ENCODE measurements at regions not wholly inside any gene's neighbourhood (a gene's known extent, or its start where the extent isn't known, plus 50 kb on each side); places are given as distances from the start of the nearest gene placed in this dataset.
"Not testable (repeated sequence)": the region's sequence is repeated elsewhere in the genome, so short reads cannot be mapped to it uniquely, and the experiment has no call there.

DNA sequence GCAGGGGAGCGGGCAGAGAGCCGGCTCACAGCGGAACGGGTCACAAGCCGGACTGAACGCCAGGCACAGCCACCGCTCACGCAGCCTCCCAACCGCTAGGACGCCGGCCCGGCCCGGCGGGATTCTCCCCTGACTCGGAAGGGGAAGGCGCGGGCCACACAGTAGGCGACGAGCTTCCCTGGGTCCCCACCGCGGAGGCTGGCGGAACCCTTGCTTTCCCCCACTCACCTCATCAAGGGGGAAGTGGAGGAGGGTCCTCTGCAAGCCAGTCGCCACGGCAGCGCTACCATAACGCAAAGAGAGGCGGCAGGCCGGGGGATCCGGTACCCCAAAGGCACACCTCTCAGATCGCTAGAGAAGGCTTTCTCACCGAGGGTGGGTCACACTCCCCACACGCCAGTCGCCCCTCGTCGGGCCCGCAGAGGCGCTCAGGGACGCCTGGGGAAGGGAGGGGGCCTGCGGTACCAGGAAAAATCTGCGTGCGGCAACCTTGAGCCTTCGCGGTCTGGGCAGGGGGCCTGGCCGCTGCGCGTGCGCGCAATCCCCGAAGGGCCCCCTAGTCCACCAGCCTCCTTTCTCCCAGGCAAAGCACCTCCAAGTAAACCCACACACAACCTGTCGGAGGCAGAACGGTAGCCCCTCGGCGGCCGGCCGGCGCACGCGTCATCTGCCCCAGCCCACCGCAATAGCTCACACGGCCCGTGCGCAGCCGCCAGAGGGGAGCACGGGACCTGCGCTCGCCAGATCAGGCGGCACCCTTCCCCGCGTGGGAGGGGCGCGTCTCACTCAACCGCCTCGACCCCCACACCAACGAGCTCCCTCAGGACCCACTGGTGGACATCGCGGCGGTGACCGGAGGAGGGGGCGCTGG is 95.8 kb upstream of the ANKRD30BL start:
- not testable (repeated sequence) for H3K9me3 ChIP-seq (ENCODE audit: control insufficient read depth in 5 of 5, low read length in 5 of 5); H3K27ac ChIP-seq (ENCODE audit: low read depth, low read length); H3K36me3 ChIP-seq (ENCODE audit: control insufficient read depth in 5 of 5, insufficient read depth in 5 of 5, low read length in 5 of 5); H3K4me1 ChIP-seq (ENCODE audit: control insufficient read depth in 5 of 5, insufficient read depth in 5 of 5, low read length in 5 of 5); H3K9ac ChIP-seq (ENCODE audit: low read length in 5 of 5)
- peaks cover 3 to 15% (median 6%) of the 10 kb centered on the region in 5 donors for H3K27me3 ChIP-seq (ENCODE audit: control insufficient read depth in 5 of 5, insufficient read depth in 4 of 5, low read length in 5 of 5)
- peak overlapping the region in 1 of 5 donors; percentile 33 for H3K4me3 ChIP-seq (ENCODE audit: low read depth in 1 of 5, low read length in 5 of 5)

DNA sequence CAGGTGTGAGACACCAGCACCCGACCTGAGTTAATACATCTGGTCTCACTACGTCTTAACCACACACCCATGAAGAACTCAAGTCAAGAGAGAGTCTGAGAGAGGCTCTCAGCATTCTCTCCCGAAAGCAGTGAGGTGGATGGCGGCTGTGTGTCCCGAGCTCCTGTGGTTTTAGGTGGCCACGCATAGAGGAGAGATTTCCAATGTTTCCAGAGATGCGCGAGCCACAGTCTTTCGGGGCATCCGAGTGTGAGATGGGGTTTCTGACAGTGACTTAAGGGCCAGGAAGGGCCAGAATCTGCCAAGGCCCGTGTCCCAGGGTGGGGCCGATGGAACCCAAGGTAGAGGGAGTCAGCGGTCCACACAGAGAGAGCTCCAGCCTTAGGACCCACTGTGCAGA is 97.5 kb upstream of the ANKRD30BL start:
- not testable (repeated sequence) for H3K9me3 ChIP-seq (ENCODE audit: control insufficient read depth in 5 of 5, low read length in 5 of 5); H3K27ac ChIP-seq (ENCODE audit: low read depth, low read length); H3K4me1 ChIP-seq (ENCODE audit: control insufficient read depth in 5 of 5, insufficient read depth in 5 of 5, low read length in 5 of 5); H3K4me3 ChIP-seq (ENCODE audit: low read depth in 1 of 5, low read length in 5 of 5); H3K9ac ChIP-seq (ENCODE audit: low read length in 5 of 5); H3K36me3 ChIP-seq (ENCODE audit: control insufficient read depth in 5 of 5, insufficient read depth in 5 of 5, low read length in 5 of 5)
- peaks cover 3 to 15% (median 6%) of the 10 kb centered on the region in 5 donors for H3K27me3 ChIP-seq (ENCODE audit: control insufficient read depth in 5 of 5, insufficient read depth in 4 of 5, low read length in 5 of 5)

DNA sequence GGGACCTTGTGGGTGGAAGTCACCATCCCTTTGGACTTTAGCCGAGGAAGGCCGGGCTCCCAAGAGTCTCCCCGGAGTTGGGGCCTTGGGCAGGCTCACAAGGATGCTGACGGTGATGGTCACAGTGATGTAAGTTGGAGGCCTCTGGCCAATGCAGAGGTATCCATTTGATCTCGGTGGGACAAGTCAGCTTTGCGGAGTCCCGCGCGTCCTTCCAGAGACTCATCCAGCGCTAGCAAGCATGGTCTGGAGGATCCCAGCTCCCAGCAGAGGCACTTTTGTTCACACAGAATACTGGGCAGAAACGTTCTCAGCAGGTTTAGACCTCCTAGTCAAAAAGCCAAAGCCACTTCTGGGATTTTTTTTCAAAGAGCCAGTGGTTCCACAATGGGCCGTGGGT is 103.8 kb upstream of the ANKRD30BL start:
- not testable (repeated sequence) for H3K27ac ChIP-seq (ENCODE audit: low read depth, low read length); H3K9me3 ChIP-seq (ENCODE audit: control insufficient read depth in 5 of 5, low read length in 5 of 5); H3K36me3 ChIP-seq (ENCODE audit: control insufficient read depth in 5 of 5, insufficient read depth in 5 of 5, low read length in 5 of 5); H3K9ac ChIP-seq (ENCODE audit: low read length in 5 of 5); H3K4me3 ChIP-seq (ENCODE audit: low read depth in 1 of 5, low read length in 5 of 5)
- H3K27me3 ChIP-seq (ENCODE audit: control insufficient read depth in 5 of 5, insufficient read depth in 4 of 5, low read length in 5 of 5), result peaks cover 0 to 12% (median 0%) of the 10 kb centered on the region in 5 donors
- peaks cover 0 to 12% (median 7%) of the 10 kb centered on the region in 5 donors for H3K4me1 ChIP-seq (ENCODE audit: control insufficient read depth in 5 of 5, insufficient read depth in 5 of 5, low read length in 5 of 5)

DNA sequence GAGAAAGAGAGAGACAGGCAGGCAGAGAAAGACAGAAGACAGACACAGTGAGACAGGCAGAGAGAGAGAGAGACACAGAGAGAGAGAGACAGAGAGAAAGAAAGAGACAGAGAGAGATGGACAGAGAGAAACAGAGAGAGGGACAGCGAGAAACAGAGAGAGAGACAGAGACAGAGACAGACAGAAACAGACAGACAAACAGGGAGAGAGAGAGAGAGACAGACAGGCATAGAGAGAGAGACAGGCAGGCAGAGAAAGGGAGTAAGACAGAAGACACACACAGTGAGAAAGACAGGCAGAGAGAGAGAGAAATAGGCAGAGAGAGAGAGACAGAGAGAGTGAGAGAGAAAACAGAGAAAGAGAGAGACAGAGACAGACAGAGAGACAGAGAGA is 105.3 kb upstream of the ANKRD30BL start:
- Histone ChIP-seq H3K4me3 (ENCODE audit: low read depth in 1 of 5, low read length in 5 of 5) (peak overlapping the region in 1 of 5 donors; percentile 44), H3K36me3 (ENCODE audit: control insufficient read depth in 5 of 5, insufficient read depth in 5 of 5, low read length in 5 of 5) (no peaks in the 10 kb centered on the region), H3K4me1 (ENCODE audit: control insufficient read depth in 5 of 5, insufficient read depth in 5 of 5, low read length in 5 of 5) (peaks cover 0 to 12% (median 7%) of the 10 kb centered on the region in 5 donors), H3K9me3 (ENCODE audit: control insufficient read depth in 5 of 5, low read length in 5 of 5) (no peaks in the 10 kb centered on the region), H3K27ac (ENCODE audit: low read depth, low read length) (no peak overlapping the region), H3K27me3 (ENCODE audit: control insufficient read depth in 5 of 5, insufficient read depth in 4 of 5, low read length in 5 of 5) (peaks cover 0 to 12% (median 0%) of the 10 kb centered on the region in 5 donors), H3K9ac (ENCODE audit: low read length in 5 of 5) (no peak overlapping the region)

DNA sequence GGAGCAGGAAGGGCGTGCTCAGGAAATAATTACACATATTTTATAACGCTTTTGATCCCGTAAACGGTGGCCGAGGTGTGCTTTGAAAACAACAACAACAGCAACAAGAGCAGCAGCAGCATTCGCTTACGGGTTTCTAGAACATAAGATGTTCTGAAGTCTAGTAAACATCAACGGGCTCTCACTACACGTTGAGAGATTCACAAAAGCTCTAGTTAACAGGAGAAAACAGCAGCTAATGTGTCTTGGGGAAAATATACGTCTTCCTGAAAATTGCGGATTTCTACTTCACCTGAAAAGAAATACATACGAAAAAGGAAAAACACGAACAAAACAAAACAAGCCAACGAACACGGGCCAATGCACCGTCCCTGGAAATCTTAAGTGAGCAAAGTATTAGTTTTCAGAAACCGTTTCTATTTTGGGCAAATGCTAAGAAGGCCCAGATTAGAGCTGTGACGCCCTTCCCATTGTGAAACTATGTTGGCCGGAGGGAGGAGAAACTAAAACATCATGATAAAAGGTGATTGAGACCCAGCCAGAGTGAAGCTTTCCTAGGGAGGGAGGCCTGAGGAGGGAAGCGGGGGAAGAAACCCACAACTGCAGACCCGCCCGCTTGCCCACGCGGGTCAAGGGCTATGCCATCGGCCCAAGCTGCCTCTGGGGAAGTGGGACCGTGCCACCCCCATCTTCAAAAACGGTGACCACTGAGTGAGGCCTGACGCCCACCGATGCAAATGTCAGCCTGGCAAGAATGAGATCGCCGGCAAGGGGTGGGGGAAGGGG is 105.9 kb upstream of the ANKRD30BL start:
- H3K4me3 ChIP-seq (ENCODE audit: low read depth in 1 of 5, low read length in 5 of 5), result peak overlapping the region; percentile 22 to 47 (median 35)
- H3K27ac ChIP-seq (ENCODE audit: low read depth, low read length); H3K9me3 ChIP-seq (ENCODE audit: control insufficient read depth in 5 of 5, low read length in 5 of 5); H3K36me3 ChIP-seq (ENCODE audit: control insufficient read depth in 5 of 5, insufficient read depth in 5 of 5, low read length in 5 of 5): not testable (repeated sequence)
- peak overlapping the region in 1 of 5 donors; percentile 56 for H3K9ac ChIP-seq (ENCODE audit: low read length in 5 of 5)
- H3K4me1 ChIP-seq (ENCODE audit: control insufficient read depth in 5 of 5, insufficient read depth in 5 of 5, low read length in 5 of 5), result peaks cover 0 to 12% (median 7%) of the 10 kb centered on the region in 5 donors
- H3K27me3 ChIP-seq (ENCODE audit: control insufficient read depth in 5 of 5, insufficient read depth in 4 of 5, low read length in 5 of 5), result peaks cover 0 to 12% (median 0%) of the 10 kb centered on the region in 5 donors

DNA sequence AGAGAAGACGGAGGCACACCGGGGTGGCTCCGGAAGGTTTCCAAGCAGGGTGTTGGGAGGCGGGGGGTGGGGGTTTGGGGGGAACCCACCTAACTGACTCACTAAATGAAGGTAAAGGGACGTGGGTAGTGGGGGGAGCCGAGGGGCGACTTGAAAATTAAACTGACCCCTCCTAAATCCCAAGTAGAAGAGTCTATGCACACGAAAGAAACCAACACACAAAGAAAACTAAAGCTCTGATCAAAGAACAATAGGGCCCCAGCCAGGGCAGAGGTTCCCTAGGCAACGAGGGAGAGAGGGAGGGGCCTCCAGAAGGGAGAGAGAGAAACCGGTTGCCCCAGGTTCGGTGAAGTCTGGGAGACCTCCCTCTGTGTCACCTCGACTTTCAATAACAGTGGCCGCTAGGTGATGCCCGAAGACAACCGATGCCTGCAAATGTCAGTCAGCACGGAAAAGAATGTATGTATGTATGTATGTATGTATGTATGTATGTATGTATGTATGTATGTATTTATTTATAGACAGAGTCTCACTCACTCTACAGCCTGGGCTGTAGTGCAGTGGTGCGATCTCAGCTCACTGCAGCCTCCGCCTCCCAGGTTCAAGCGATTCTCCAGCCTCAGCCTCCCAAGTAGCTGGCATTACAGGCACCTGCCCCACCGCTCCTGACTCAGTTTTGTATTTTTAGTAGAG is 106.7 kb upstream of the ANKRD30BL start:
- H3K27ac ChIP-seq (ENCODE audit: low read depth, low read length); H3K36me3 ChIP-seq (ENCODE audit: control insufficient read depth in 5 of 5, insufficient read depth in 5 of 5, low read length in 5 of 5); H3K9ac ChIP-seq (ENCODE audit: low read length in 5 of 5); H3K9me3 ChIP-seq (ENCODE audit: control insufficient read depth in 5 of 5, low read length in 5 of 5): not testable (repeated sequence)
- Histone ChIP-seq H3K4me3 (ENCODE audit: low read depth in 1 of 5, low read length in 5 of 5) (peak overlapping the region in 3 of 5 donors; percentile 12 to 26 (median 22)), H3K4me1 (ENCODE audit: control insufficient read depth in 5 of 5, insufficient read depth in 5 of 5, low read length in 5 of 5) (peaks cover 0 to 12% (median 7%) of the 10 kb centered on the region in 5 donors), H3K27me3 (ENCODE audit: control insufficient read depth in 5 of 5, insufficient read depth in 4 of 5, low read length in 5 of 5) (peaks cover 0 to 12% (median 0%) of the 10 kb centered on the region in 5 donors)

DNA sequence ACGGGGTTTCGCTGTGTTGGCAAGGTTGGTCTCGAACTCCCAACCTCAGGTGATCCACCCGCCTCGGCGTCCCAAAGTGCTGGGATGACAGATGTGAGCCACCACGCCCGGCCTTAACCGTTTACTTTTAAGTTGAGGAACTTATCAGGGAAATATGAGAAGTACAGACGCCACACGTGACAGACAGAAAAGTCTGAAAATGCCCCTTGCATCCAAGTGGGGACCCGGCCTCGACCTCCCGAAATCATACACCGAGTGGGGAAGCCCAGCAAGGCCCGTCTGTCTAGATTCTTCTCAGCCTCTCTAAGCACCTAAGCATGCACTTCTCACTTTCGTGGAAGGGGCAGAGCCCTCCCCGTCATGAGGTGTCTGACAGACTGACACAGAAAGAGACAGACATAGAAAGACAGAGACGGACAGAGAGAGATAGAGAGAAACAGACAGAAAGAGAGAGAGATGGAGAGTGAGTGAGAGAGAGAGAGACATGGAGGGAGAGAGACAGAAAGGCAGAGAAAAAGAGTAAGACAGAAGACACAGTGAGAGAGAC is 107.3 kb upstream of the ANKRD30BL start:
- H3K9me3 ChIP-seq (ENCODE audit: control insufficient read depth in 5 of 5, low read length in 5 of 5), result no peaks in the 10 kb centered on the region
- H3K9ac ChIP-seq (ENCODE audit: low read length in 5 of 5), result no peak overlapping the region
- H3K27ac ChIP-seq (ENCODE audit: low read depth, low read length), result no peak overlapping the region

DNA sequence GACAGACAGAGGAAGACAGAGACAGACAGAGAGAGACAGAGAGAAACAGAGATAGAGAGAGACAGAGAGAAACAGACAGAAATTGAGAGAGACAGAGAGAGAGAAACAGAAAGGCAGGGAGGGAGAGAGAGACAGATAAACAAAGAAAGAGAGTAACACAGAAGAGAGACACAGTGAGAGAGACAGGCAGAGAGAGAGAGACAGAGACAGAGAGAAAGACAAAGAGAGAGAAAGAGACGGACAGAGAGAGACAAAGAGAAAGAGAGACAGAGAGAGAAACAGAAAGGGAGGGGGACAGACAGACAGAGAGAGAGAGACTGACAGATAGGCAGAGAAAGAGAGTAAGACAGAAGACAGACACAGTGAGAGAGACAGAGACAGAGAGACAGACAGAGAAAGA is 108.5 kb upstream of the ANKRD30BL start:
- no peaks in the 10 kb centered on the region for H3K9me3 ChIP-seq (ENCODE audit: control insufficient read depth in 5 of 5, low read length in 5 of 5)
- H3K27ac ChIP-seq (ENCODE audit: low read depth, low read length), result no peak overlapping the region
- H3K4me3 ChIP-seq (ENCODE audit: low read depth in 1 of 5, low read length in 5 of 5), result no peak overlapping the region
- H3K9ac ChIP-seq (ENCODE audit: low read length in 5 of 5), result no peak overlapping the region
- peaks cover 0 to 12% (median 7%) of the 10 kb centered on the region in 5 donors for H3K4me1 ChIP-seq (ENCODE audit: control insufficient read depth in 5 of 5, insufficient read depth in 5 of 5, low read length in 5 of 5)
- H3K27me3 ChIP-seq (ENCODE audit: control insufficient read depth in 5 of 5, insufficient read depth in 4 of 5, low read length in 5 of 5), result peaks cover 0 to 12% (median 0%) of the 10 kb centered on the region in 5 donors
- no peaks in the 10 kb centered on the region for H3K36me3 ChIP-seq (ENCODE audit: control insufficient read depth in 5 of 5, insufficient read depth in 5 of 5, low read length in 5 of 5)

More for the DNA sequence above, 107.3 kb upstream of the ANKRD30BL start:
- H3K36me3 ChIP-seq (ENCODE audit: control insufficient read depth in 5 of 5, insufficient read depth in 5 of 5, low read length in 5 of 5), result no peaks in the 10 kb centered on the region
- peaks cover 0 to 12% (median 0%) of the 10 kb centered on the region in 5 donors for H3K27me3 ChIP-seq (ENCODE audit: control insufficient read depth in 5 of 5, insufficient read depth in 4 of 5, low read length in 5 of 5)
- H3K4me1 ChIP-seq (ENCODE audit: control insufficient read depth in 5 of 5, insufficient read depth in 5 of 5, low read length in 5 of 5), result peaks cover 0 to 12% (median 7%) of the 10 kb centered on the region in 5 donors
- no peak overlapping the region for H3K4me3 ChIP-seq (ENCODE audit: low read depth in 1 of 5, low read length in 5 of 5)

DNA sequence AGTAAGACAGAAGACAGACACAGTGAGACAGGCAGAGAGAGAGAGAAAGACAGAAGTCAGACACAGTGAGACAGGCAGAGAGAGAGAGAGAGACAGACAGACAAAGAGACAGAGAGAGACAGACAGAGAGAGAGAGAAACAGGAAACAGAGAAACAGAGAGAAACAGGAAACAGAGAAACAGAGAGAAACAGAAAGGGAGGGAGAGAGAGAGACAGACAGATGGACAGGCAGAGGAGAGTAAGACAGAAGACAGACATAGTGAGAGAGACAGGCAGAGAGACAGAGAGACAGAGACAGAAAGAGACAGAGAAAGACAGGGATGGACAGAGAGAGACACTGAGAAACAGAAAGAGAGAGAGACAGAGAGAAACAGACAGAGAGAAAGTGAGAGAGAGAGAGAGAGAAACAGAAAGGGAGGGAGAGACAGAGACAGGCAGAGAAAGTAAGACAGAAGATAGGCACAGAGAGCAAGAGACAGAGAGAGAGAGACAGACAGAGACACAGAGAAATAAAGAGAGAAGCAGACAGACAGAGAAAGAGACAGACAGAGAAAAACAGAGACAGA is 109.3 kb upstream of the ANKRD30BL start:
- no peaks in the 10 kb centered on the region for H3K9me3 ChIP-seq (ENCODE audit: control insufficient read depth in 5 of 5, low read length in 5 of 5)
- no peak overlapping the region for H3K27ac ChIP-seq (ENCODE audit: low read depth, low read length)
- peaks cover 0 to 9% (median 0%) of the 10 kb centered on the region in 5 donors for H3K27me3 ChIP-seq (ENCODE audit: control insufficient read depth in 5 of 5, insufficient read depth in 4 of 5, low read length in 5 of 5)
- no peak overlapping the region for H3K9ac ChIP-seq (ENCODE audit: low read length in 5 of 5)
- H3K4me3 ChIP-seq (ENCODE audit: low read depth in 1 of 5, low read length in 5 of 5), result no peak overlapping the region
- H3K4me1 ChIP-seq (ENCODE audit: control insufficient read depth in 5 of 5, insufficient read depth in 5 of 5, low read length in 5 of 5), result peaks cover 0 to 12% (median 7%) of the 10 kb centered on the region in 5 donors
- no peaks in the 10 kb centered on the region for H3K36me3 ChIP-seq (ENCODE audit: control insufficient read depth in 5 of 5, insufficient read depth in 5 of 5, low read length in 5 of 5)

Measured in subcutaneous abdominal adipose tissue (tissue), 5 donors.